Endothelial cell of umbilical vein (primary cell): ENCODE measurements at regions not wholly inside any gene's neighbourhood (a gene's known extent, or its start where the extent isn't known, plus 50 kb on each side); places are given as distances from the start of the nearest gene placed in this dataset.

ENCODE experiments used
- BruUV-seq: library from RNA; stranded (reverse); fragments of 400-500 nt; replicated peaks from 2 replicates; lab custom pipeline; 2021; lab: Mats Ljungman, UMichigan
- CTCF ChIA-PET: fragments of 300-600, 350-600 bp; sonication (Branson Sonifier 250); formaldehyde crosslinking; loops from one replicate; lab custom pipeline; 2021; ENCODE audit warnings: antibody characterized with exemption, inconsistent platforms; lab: Charles Lee
- POLR2A ChIA-PET: fragments of 300-600, 350-600 bp; sonication (Branson Sonifier 250); formaldehyde crosslinking; loops from one replicate; lab custom pipeline; 2021; ENCODE audit warnings: antibody characterized with exemption, inconsistent platforms; lab: Charles Lee
- DNase-seq: peaks from one replicate; pipeline ENCODE4 v3.0.0-alpha.2; 2011; ENCODE audit warnings: low read depth, low spot score
- FAIRE-seq: peaks from 2 replicates; lab custom pipeline; 2011; peaks lifted over from hg19 to GRCh38; lab: Jason Lieb, UNC
- H2AFZ ChIP-seq: 2 replicates; pipeline ENCODE4 v1.6.0; 2012; ENCODE audit warnings: low read depth, low read length, control low read depth, inconsistent platforms
- H3K27ac ChIP-seq: 2 replicates; pipeline ENCODE4 v1.5.1; 2011; ENCODE audit warnings: low read depth, mild to moderate bottlenecking, control low read depth, low read length, moderate library complexity; ENCODE audit not compliant: insufficient read depth
- H3K27me3 ChIP-seq, 2 experiments: 2 replicates each; pipeline versions ENCODE4 v1.6.0 to v1.6.1; 2011; ENCODE audit warnings: low read length in 2 of 2, mixed read lengths in 1 of 2; ENCODE audit not compliant: control insufficient read depth in 2 of 2, insufficient read depth in 2 of 2
- H3K36me3 ChIP-seq, 2 experiments: 2 replicates in 1 of 2; 3 replicates in 1 of 2; pipeline ENCODE4 v1.5.1; 2011; ENCODE audit warnings: low read length in 2 of 2, mild to moderate bottlenecking in 1 of 2, moderate library complexity in 1 of 2; ENCODE audit not compliant: control insufficient read depth in 2 of 2, insufficient read depth in 2 of 2; ENCODE audit errors: extremely low read depth in 1 of 2
- H3K4me1 ChIP-seq: 3 replicates; pipeline ENCODE4 v1.5.1; 2011; ENCODE audit warnings: mild to moderate bottlenecking, low read length; ENCODE audit not compliant: control insufficient read depth, insufficient read depth; ENCODE audit errors: extremely low read depth
- H3K4me2 ChIP-seq: 2 replicates; pipeline ENCODE4 v1.6.1; 2011; ENCODE audit warnings: low read length, control low read depth, mixed read lengths; ENCODE audit not compliant: insufficient read depth
- H3K4me3 ChIP-seq, 3 experiments: fragments of 200-600 bp in 1 of 3; sonication (generic), shearing (Covaris generic) in 1 of 3; replicated peaks in 1 of 3; 2 replicates each; pipeline ENCODE4 v1.5.1; 2011 to 2016; ENCODE audit warnings: control low read depth in 3 of 3, low read length in 3 of 3, mild to moderate bottlenecking in 2 of 3, inconsistent platforms in 1 of 3, low read depth in 1 of 3, moderate library complexity in 1 of 3; ENCODE audit not compliant: insufficient read depth in 1 of 3
- H3K79me2 ChIP-seq: 2 replicates; pipeline ENCODE4 v1.6.0; 2012; ENCODE audit warnings: low read length, inconsistent platforms; ENCODE audit not compliant: control insufficient read depth, insufficient read depth
- H3K9ac ChIP-seq: replicated peaks from 2 replicates; pipeline ENCODE3; 2011; ENCODE audit warnings: low read length, control low read depth; ENCODE audit not compliant: insufficient read depth; ENCODE audit errors: extremely low read depth
- H3K9me1 ChIP-seq: replicated peaks from 3 replicates; pipeline ENCODE4 v1.6.0; 2011; ENCODE audit warnings: mild to moderate bottlenecking, low read length; ENCODE audit not compliant: control insufficient read depth, insufficient read depth; ENCODE audit errors: extremely low read depth
- H3K9me3 ChIP-seq: replicated peaks from 2 replicates; pipeline ENCODE4 v1.5.1; 2012; ENCODE audit warnings: low read length, inconsistent platforms; ENCODE audit not compliant: control insufficient read depth, insufficient read depth
- H4K20me1 ChIP-seq: replicated peaks from 2 replicates; pipeline ENCODE3; 2011; ENCODE audit warnings: mild to moderate bottlenecking, low read length; ENCODE audit not compliant: control insufficient read depth, insufficient read depth; ENCODE audit errors: extremely low read depth
- EZH2 ChIP-seq: IDR thresholded peaks from 2 replicates; pipeline ENCODE4 v1.6.1; 2012; ENCODE audit warnings: borderline replicate concordance, low read depth, mild to moderate bottlenecking, moderate library complexity, low read length, inconsistent platforms; ENCODE audit not compliant: severe bottlenecking
- FOS ChIP-seq: IDR thresholded peaks from 2 replicates; pipeline ENCODE4 v1.6.1; 2011; ENCODE audit warnings: mild to moderate bottlenecking, low read length, moderate library complexity, borderline replicate concordance; ENCODE audit not compliant: insufficient read depth
- GATA2 ChIP-seq: IDR thresholded peaks from 2 replicates; pipeline ENCODE4 v1.7.0; 2011; ENCODE audit warnings: low read depth, mild to moderate bottlenecking, moderate library complexity, mixed read lengths, low read length; ENCODE audit not compliant: insufficient read length, insufficient read depth
- JUN ChIP-seq: IDR thresholded peaks from 2 replicates; pipeline ENCODE4 v1.6.1; 2011; ENCODE audit warnings: borderline replicate concordance, low read depth; ENCODE audit not compliant: insufficient read length, insufficient read depth
- MYC ChIP-seq: IDR thresholded peaks from one replicate; pipeline ENCODE4 v1.6.1; 2011; ENCODE audit warnings: mild to moderate bottlenecking, low read depth, low read length
- POLR2A ChIP-seq: IDR thresholded peaks from 2 replicates; pipeline ENCODE4 v1.6.1; 2012; ENCODE audit warnings: low read depth, mild to moderate bottlenecking, control low read depth, low read length
- POLR2AphosphoS5 ChIP-seq: IDR thresholded peaks from 2 replicates; pipeline ENCODE4 v1.6.1; 2012; ENCODE audit warnings: low read depth, mild to moderate bottlenecking, control low read depth, low read length, moderate library complexity; ENCODE audit not compliant: insufficient read depth
- dilution Hi-C: fragments of 300-500 bp; cut with MboI; formaldehyde crosslinking; loops from one replicate; pipeline ENCODE4 v1.15.0; 2019; ENCODE audit warnings: low sequenced_read_pairs; ENCODE audit not compliant: extremely low pct_ligation_motif_present
- intact Hi-C: fragments of 100-400 bp; cut with micrococcal nuclease; formaldehyde crosslinking; loops from one replicate; pipeline ENCODE4 v1.10.0; 2022
- TF ChIP-seq, protein P1 (sequence below): IDR thresholded peaks from 2 replicates; pipeline ENCODE4 v1.6.1; 2011; ENCODE audit not compliant: insufficient read depth, insufficient read length
- TF ChIP-seq, protein P2 (sequence below), 2 donors: IDR thresholded peaks; 1 replicate in 1 of 2; 2 replicates in 1 of 2; pipeline ENCODE4 v1.5.1; 2011; ENCODE audit warnings: low read length in 2 of 2, mild to moderate bottlenecking in 2 of 2, moderate library complexity in 2 of 2, control low read depth in 1 of 2, inconsistent platforms in 1 of 2, low read depth in 1 of 2; ENCODE audit not compliant: insufficient read depth in 1 of 2; ENCODE audit errors: extremely low read depth in 1 of 2

DNA sequence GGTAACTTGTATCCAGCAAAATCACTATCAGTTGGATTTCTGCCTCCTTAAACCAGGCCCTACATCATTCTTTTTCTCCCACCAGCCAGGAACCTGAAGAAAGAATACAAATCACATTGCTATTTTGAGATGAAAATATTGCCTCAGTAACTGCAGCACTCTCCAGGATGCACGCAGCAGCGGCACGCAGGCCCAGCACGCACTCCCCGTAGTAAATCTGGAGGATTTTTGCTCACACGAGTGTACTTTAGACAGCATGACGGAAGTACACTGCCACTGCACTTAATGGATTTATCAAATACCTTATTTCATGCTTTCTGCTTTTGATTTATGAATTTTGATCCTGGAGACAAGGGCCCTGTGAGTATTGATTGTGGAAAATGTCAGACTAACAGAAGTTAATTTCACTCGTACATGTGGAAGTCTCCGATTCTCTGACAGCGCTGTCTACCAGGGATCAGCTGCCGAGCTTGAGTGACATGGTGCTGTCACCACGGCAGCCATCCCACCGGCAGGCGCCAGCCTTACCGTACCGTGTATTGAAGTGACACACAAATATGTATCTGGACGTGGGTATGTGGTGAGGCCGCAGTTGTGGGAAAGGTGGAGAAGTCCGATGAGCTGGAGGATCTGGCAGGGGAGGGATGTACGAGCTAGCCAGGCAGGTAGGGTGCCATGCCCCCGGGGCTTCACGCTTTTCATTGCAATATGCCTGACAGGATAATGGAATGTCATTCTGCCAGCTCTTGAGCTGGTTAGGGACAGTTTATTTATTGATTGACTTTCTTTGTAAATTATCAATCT is 863.7 kb downstream of the GALR1 start:
- BruUV-seq: no TSS peak

More for the DNA sequence above, 863.7 kb downstream of the GALR1 start:
- TF ChIP-seq GATA2: no peak
- no peak for TF ChIP-seq JUN
- no peak for TF ChIP-seq MYC
- TF ChIP-seq POLR2AphosphoS5: no peak
- no peak for TF ChIP-seq EZH2
- TF ChIP-seq, protein P1, sequence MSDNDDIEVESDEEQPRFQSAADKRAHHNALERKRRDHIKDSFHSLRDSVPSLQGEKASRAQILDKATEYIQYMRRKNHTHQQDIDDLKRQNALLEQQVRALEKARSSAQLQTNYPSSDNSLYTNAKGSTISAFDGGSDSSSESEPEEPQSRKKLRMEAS: no peak
- TF ChIP-seq FOS: no peak
- TF ChIP-seq POLR2A: no peak
- TF ChIP-seq, protein P2, sequence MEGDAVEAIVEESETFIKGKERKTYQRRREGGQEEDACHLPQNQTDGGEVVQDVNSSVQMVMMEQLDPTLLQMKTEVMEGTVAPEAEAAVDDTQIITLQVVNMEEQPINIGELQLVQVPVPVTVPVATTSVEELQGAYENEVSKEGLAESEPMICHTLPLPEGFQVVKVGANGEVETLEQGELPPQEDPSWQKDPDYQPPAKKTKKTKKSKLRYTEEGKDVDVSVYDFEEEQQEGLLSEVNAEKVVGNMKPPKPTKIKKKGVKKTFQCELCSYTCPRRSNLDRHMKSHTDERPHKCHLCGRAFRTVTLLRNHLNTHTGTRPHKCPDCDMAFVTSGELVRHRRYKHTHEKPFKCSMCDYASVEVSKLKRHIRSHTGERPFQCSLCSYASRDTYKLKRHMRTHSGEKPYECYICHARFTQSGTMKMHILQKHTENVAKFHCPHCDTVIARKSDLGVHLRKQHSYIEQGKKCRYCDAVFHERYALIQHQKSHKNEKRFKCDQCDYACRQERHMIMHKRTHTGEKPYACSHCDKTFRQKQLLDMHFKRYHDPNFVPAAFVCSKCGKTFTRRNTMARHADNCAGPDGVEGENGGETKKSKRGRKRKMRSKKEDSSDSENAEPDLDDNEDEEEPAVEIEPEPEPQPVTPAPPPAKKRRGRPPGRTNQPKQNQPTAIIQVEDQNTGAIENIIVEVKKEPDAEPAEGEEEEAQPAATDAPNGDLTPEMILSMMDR (IDR thresholded peaks at IDR 0.05; ENCODE audit: extremely low read depth in 1 of 2, insufficient read depth in 1 of 2, low read depth in 1 of 2, low read length in 2 of 2): no peak
- H3K9me1 ChIP-seq: no peaks in the 10 kb centered on the region
- H3K36me3 ChIP-seq: no peaks in the 10 kb centered on the region
- no peak for FAIRE-seq
- ChIA-PET CTCF (no interaction called here), POLR2A (no interaction called here)
- intact Hi-C loops: no loop called here
- H3K4me1 ChIP-seq: no peaks in the 10 kb centered on the region
- no peak overlapping the region for H3K9ac ChIP-seq
- no peaks in the 10 kb centered on the region for H4K20me1 ChIP-seq
- H3K27ac ChIP-seq: no peak overlapping the region
- dilution Hi-C loops: no loop called here
- H2AFZ ChIP-seq: no peak overlapping the region
- no peaks in the 10 kb centered on the region for H3K27me3 ChIP-seq
- H3K9me3 ChIP-seq: peaks cover 2% of the 10 kb centered on the region
- DNase-seq: no peak
- H3K79me2 ChIP-seq: no peaks in the 10 kb centered on the region
- no peak overlapping the region for H3K4me3 ChIP-seq
- H3K4me2 ChIP-seq: no peak overlapping the region
